Stimulated activated CD4-positive, alpha-beta T cell treated with anti-CD3 and anti-CD28 coated beads, TNF-alpha, amount 100 ng/mL, for 4 hours (primary cell): ENCODE measurements at regions not wholly inside any gene's neighbourhood (a gene's known extent, or its start where the extent isn't known, plus 50 kb on each side); places are given as distances from the start of the nearest gene placed in this dataset.

Experiments
- DNase-seq, 3 experiments: peaks; one replicate each; pipeline ENCODE4 v3.0.0-alpha.2; 2020; ENCODE audit warnings: low read depth in 3 of 3

DNA sequence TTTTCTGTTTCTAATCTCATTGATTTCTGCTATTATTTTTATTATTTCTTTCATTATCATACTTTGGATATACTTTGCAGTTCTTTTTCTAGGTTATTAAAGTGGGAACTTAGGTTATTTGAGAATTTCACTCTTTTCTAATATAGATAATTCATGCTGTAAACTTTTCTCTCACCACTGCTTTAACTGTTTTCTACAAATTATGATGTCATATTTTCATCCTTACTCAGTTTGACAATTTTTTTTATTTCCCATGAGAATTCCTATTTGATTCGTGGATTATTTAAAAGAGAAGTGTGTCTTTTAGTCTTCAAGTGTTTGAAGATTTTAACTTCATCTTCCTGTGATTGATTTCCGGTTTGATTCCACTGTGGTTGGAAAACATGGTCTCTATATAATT, 336.8 kb upstream of the SALL1 start:
- DNase-seq = no peak

DNA sequence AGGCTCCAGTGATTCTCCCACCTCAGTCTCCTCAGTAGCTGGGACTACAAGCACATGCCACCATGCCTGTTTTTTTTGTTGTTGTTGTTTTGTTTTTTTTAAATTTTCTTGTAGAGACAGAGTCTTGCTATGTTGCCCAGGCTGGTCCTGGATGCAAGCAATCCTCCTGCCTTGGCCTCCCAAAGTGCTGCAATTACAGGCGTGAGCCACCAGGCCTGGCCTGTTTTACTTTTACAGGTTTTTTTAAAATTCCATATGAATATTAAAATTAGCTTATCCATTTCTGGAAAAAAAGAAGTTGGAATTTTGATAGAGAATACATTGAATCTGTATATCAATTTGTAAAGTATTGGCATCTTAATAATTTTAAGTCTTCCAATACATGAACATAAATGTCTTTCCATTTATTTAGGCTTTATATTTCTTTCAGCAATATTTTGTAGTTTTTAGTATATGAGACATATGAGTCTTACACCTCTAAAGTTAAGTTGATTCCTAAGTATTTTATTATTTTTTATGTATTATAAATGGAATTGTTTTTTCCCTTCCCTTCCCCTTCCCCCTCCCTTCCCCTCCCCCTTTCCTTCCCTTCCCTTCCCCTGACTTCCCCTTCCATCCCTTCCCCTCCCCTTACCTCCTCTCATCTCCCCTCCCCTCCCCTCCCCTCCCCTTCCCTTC, 323.5 kb upstream of the SALL1 start:
- no peak for DNase-seq

DNA sequence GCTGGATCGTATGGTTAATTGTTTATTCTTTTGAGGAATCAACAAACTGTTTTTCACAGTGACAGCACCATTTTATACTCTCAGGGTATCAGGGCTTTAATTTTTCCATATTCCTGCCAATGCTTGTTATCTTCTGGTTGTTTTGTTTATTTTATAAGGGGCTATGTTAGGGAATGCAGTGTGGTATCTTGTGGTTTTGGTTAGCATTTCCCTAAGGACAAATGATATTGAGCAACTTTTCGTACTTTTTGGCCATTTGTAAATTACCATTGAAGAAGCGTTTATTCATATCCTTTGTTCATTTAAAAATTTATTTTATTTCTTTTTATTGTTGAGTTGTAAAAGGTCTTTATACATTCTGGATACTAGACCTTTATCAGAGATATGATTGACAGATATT, 322.0 kb upstream of the SALL1 start:
- no peak for DNase-seq

DNA sequence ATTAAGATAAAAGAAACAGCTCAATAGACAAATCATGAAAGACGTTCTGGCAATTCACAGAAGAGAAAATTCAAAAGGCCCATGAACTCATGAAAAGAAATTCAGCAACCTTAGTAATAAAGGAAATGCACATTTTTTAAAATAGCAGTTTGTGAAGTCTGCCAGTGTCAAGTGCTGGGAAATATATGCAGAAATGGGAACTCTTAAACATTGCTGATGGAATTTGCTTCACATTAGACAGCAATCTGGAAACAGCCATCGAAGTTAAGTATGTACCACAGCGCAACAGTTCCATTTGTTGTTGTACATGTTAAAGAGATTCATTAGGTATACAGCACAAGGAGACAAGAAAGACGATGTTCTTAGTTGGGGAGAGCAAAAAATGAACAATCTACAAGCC, 319.4 kb upstream of the SALL1 start:
- DNase-seq = no peak

DNA sequence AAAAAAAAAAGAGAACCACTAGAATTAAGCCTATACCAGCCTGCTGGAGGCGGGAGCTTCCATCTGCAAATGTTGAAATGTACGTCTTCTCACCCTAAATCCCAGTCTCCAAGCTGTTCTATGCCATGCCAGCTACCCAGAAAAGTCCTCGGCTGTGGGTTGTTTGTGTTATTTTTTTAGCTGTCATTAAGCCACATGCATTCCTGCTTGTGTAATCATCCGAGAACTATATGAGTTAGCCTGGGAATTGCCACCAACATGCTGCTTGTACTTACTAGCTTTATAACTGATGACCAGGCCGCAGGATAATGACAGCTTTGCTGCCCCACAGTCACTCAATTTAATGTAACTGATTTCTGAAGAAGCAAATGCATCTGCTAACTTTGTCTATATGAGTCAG, 313.9 kb upstream of the SALL1 start:
- no peak for DNase-seq

DNA sequence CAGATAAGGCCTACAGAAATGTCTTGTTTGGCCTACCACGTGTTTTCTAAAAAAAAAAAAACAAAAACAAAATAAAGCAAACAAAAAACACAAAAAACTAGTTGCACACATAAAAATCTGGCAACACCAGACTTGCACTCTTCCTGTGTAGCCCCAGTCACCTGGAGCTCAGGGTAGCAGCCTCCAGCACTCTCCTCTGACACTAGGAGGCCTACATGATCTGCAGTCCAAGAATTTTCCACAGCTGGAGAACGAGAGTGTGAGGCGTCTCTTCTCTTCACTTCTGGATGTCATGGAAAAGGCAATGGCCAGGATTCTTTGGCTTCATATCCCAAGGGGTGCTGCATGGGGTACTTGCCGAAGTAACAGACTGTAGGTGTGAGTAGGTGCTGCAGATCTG, 310.2 kb upstream of the SALL1 start:
- DNase-seq = no peak

DNA sequence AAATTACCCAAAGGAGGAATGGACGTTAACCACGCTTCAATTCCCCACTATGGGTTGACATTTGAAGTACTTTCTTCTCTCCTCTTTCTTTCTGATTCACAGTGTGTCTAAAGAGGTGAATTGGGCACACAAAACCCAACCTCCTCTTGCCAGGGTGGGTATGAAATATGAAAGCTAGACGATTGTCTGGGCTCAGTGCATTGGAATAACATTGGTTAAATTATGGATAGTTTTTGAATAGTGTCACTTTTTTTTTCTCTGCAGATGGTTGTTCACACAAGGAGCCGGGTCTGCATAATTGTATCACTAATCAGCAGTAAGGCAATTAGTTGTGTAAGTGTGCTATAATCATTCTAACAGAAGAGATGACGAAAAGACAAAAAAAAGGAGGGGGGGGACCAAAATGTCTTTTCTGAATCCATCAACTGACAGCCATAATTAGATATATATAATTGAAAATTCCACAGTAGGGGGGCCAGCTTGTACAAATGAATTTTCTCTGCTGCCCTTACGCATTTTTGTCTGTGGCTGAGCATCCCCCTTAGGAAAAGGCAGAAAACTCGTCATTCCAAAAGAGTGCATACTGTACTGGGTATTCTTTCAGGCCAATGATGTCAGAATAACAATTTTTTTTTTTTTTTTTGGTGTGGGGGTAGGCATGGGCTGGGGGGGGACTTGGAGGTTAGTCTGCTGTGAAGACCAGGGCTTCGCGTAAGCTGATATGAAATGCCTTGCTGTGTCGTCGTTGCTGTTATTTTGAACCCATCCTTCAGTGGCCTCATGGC, 307.5 kb upstream of the SALL1 start:
- no peak for DNase-seq

DNA sequence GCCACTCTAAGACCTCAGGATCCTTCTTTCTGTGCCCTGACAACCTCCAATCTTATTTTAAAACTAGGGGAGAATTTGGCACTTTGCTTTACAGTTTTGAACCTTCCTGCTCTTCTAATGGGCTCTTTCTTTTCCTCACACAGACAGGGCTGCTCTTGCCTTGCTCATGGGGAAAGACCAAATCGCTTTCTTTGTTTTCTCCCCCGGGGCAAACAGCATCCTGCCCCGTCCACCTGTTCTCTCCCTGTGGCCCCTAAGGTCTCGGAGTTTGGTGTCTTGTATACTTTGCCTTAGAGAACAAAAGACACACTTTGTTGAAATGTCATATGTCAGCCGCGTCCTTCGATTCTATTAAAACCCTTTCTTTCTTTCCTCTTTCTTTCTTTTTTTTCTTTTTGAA, 306.7 kb upstream of the SALL1 start:
- no peak for DNase-seq

DNA sequence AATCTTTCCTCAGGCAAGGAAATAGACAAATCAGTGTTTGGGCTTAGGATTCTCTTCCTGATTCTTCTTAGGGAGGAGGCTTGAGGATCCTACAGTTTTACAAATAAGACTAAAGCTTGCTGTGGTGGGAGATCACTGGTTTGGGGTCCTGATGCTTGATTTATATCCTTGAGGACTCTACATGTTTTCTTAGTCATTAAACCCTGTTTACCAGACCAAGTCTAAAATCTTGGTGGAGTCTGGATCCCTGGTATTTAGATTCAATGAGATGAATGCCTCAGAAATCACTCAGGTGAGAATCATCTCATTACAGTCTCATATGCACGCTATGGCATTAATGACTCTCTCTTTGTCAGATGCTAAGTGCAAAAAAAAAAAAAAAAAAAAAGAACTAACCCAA, 304.3 kb upstream of the SALL1 start:
- no peak for DNase-seq

DNA sequence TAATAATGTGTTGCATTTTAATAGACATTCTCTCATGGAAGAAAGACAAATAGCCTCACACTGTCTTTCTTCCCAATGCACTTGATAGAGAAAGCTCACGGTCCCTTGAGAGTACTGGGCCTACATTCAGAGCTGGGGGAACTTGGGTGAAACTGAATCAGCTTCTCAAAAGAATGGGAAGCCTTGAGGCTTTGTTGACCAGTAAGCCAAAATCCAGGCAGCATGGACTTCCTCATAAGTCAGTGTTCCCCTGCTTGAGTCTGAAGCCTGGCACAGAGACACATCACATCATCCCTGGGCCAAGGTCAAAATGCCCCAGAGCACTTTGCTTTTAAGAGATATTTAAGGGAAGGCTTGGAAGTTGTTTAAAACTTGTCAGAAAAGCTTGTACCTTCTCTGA, 302.2 kb upstream of the SALL1 start:
- no peak for DNase-seq

DNA sequence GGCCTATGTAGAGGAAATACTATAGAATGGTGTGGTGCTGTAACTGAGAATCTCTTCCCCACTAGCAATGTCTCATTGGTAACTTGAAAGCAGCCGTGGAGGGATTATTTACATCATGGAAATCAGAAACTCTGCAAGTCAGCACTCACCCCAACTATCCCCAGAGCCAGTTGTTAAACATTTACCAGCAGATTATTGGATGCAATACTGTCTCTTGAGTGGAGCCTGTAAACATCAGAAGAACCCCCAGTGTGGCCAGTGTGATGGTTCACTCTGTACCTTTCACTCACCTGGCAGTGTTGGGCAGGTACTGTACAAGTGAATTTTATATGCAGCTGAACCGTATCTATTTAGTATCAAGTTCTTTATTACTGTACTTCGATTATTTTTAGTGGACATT, 299.8 kb upstream of the SALL1 start:
- no peak for DNase-seq

DNA sequence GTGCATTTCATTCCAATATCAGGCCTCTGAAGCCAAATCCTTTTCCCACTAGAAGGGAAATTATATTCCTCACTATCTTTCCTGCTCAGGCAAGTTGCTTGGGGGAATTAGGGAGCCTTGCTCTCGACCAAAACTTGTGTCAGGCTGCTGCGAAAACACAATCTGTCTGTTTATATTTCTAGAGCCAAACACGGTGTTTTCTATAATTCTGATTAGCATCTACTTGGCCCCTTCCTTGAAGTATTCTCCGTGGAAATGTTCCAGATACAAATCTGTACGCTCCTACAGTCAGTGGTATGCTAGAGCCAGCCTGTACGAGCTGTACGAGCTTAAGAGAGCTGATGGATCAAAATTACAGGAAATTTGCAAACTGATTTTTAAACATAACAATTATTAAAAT, 299.3 kb upstream of the SALL1 start:
- DNase-seq = no peak

DNA sequence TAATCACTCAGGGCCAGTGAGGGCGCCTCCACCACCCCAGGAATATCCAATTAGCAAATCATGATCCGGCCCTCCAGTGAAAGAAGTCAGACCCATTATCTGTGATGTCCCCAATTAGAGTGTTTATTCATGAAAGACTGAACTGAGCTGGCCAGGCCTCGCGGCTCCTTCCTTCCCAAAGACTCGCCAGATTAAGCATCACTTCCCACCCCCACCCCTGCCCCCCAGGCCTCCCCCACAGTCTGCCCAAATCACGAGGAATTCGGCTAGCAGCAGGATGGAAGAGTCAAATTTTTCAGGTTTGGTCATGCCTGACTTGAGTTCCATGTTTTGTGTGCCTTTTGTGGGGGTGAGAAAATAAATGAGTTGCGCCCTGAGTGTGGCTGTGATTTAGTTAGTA, 298.4 kb upstream of the SALL1 start:
- no peak for DNase-seq

DNA sequence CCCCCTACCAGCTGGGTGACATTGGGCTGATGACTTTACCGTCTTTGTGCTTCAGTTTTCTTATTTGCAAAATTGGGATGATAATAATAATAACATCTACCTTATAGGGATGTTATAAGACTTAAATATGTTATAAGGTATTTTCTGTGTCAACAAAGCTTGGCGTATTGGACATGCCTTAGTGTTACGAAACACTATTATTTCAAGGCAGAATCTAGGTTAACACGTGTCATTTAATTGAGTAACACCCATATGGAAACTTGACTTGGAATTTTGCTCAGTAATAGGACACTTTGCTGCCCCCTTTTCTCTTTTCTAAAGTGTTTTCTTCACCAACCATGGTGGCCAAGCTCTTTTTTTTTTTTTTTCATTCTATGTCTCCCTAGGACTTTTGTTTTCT, 294.2 kb upstream of the SALL1 start:
- DNase-seq = no peak

DNA sequence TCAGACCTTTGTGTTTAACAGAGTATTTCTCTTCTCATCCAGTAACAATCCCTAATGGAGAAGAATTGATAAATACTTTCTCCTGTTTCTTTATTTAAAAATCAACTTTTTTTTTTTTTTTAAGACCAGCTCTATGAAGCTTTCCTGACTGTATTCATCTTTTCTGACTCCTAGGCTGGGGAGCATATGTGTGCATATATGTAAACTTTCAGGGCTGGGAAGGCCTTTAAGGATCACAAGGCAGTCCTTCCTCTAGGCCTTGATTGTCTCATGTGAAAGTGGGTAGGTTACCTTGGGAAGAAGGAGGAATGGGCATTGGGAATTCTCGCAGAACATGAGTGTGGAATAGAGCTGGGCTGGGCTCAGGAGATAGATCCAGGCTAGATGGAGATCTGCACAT, 292.9 kb upstream of the SALL1 start:
- DNase-seq = no peak

DNA sequence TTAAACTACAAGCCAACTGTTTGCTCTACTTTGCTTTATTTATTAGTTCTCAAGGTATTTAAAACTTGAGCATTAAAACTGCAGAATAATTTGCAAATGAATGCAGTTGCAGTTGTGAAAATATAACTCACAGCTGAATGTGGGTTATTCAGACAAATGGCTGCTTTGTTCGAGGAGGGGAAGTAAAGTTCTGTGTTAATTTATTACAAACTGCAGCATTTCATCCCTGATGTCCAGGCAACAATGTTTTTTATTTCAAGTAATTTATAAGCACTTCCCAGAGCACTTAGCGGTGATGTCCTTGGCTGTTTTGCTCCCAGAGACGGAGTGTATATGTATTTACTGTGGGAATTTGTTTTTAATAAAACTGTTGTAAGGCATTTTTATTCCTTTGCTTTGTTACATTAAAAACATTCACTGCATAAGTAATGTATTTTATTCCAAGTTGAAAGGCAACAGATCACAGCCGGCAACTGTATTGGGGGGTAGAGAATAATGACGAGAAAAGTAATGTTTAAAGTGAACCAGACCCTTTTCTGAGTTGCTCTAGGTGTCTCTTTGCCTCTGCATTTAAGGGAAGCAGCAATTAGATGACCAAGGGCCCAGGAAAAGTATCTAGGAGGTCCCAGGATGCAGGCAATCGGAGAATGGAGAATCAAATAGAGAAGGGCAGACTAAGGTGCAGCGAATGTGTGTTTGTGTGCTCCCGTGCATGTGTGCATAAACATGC, 291.2 kb upstream of the SALL1 start:
- DNase-seq = no peak

DNA sequence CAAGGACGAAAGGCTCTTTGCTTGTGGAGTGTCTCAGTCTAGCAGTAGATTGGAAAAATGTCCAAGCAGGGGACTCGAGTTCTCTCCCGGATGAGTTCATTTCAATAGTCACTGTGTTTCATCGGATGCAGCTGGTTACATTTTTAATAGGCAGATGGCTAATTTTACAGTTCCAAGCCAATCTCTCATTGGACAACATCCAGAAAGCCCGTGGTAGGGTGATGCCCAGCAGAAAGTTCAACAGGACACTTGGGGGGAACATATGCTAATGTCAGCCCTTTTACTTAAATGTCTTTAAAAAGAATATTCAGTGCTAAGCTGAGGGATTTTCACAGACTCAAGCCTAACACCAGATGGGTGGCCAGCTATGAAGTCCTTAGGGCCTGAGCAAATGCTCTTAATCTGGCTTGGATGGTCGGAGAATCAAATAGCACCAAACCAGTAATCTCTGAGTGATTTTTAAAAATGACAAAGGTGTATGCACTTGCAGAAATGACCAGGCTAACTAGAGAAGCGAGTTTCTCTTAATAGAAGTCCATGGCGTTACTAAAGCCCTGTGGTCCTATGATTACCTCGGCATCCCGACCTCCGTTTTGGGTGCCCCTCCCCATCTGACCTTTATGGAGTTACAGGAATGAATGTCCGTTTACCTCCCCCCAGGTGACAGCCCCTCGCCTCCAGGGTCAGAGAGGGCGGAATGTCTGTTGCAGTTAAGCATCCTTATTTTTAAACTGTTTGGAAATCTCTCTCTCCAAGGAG, 289.2 kb upstream of the SALL1 start:
- no peak for DNase-seq

DNA sequence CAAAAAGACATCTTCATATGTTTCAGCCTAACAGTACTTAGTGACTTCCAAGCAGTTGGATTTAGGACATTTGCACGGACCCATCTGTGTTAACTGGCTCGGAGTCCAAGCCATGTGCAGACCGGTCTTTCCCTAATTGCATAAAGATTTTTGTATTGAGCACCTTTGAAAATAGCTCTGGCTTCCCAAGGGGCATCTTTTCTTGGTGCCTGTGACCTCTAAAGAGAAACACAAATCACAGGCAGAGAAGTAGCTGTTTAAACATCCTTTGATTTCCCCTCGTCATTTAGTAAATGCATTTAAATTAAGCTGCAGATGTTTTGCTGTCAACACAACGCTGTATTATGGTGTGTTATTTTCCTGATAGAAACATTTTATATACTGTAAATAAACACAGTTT, 288.2 kb upstream of the SALL1 start:
- DNase-seq = no peak

DNA sequence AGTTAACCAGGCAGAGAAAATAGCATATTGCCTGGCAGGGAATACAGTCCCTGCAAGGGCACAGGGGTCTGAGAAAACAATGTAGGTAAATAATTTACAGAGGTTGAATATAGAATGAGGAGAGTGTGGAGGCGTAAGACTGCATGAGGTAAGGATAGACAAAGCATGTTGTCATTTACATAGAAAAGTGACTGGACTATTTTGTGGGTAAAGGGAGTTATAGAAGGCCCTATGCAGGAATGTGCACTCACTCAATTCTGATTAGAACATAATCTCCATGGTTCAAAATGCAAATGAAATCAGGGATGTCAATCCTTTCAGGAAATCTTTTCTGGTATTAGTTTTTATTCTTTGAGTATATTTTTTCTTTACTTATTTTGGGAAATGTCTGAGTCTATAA, 285.7 kb upstream of the SALL1 start:
- DNase-seq = no peak

DNA sequence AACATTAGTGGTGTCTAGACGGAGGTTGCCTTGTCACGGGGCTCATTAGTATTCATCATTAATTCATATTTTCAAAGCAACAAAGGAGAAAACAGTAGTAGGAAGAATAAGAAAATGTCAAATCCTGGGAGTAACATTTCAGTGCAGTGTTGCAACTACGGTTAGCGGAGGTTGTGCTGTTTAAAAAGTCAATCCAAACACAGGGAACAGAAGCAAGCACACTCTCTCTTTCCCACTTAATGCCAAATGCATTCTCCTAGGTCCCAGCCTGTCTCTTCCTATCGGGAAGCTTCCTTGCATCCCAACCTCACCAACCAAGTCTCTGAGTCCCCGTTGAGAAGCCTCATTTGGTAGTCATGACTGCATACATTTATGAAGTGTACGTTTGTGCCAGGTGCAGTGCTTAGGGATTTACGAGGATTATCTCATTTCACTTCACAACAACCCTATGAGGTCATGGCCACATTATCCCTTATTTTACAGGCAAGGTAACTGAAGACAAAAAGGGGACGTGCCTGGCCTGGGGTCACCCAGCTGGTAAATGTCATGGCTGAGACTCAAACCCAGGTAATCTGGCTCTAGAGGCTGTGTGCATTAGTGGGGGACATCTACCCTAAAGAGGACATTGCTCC, 283.6 kb upstream of the SALL1 start:
- no peak for DNase-seq

DNA sequence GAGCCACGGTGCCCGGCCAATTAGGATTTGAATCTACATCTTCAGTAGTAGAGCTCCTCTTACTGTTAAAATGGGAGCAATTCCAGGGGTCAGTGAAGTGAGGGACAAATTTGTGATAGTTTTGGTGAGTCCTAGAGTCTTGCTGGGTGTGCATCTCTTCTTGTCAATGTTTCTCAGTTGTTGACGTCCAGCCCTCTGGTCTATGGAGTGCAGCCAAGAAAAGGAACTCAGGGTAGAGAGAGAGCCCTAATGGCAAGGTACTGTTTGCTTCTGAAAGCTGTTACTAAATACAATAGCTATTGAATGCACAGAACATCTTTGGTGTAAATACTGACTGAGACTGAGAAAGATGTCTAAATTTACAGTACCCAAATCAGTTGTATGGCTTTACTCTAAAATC, 282.5 kb upstream of the SALL1 start:
- DNase-seq = no peak
